Epithelial cell of proximal tubule (primary cell): ENCODE measurements at regions not wholly inside any gene's neighbourhood (a gene's known extent, or its start where the extent isn't known, plus 50 kb on each side); places are given as distances from the start of the nearest gene placed in this dataset.

ENCODE experiments used
- DNase-seq: peaks from one replicate; pipeline ENCODE4 v3.0.0-alpha.2; 2011; ENCODE audit warnings: low read depth
- H3K4me3 ChIP-seq: 2 replicates; pipeline ENCODE4 v1.5.1; 2011; ENCODE audit warnings: low read depth, mild to moderate bottlenecking, low read length
- TF ChIP-seq, protein P1 (sequence below): conservative IDR thresholded peaks from 2 replicates; pipeline ENCODE4 v1.5.1; 2012; ENCODE audit warnings: low read depth, mild to moderate bottlenecking, low read length

- no peak for DNase-seq
- TF ChIP-seq, protein P1, sequence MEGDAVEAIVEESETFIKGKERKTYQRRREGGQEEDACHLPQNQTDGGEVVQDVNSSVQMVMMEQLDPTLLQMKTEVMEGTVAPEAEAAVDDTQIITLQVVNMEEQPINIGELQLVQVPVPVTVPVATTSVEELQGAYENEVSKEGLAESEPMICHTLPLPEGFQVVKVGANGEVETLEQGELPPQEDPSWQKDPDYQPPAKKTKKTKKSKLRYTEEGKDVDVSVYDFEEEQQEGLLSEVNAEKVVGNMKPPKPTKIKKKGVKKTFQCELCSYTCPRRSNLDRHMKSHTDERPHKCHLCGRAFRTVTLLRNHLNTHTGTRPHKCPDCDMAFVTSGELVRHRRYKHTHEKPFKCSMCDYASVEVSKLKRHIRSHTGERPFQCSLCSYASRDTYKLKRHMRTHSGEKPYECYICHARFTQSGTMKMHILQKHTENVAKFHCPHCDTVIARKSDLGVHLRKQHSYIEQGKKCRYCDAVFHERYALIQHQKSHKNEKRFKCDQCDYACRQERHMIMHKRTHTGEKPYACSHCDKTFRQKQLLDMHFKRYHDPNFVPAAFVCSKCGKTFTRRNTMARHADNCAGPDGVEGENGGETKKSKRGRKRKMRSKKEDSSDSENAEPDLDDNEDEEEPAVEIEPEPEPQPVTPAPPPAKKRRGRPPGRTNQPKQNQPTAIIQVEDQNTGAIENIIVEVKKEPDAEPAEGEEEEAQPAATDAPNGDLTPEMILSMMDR = no peak
- no peak overlapping the region for H3K4me3 ChIP-seq
These were observed 158.6 kb downstream of the TXNL1 start for GRCh38 chr18:56479841-56480240.

- DNase-seq = no peak
These were observed 163.1 kb downstream of the TXNL1 start for GRCh38 chr18:56475250-56475649.

GRCh38 chr18:56473400-56474024, 164.9 kb downstream of the TXNL1 start:
- no peak overlapping the region for H3K4me3 ChIP-seq
- no peak for DNase-seq
- TF ChIP-seq, protein P1 = no peak

More at GRCh38 chr18:56475250-56475649, 163.1 kb downstream of the TXNL1 start:
- H3K4me3 ChIP-seq = no peak overlapping the region
- TF ChIP-seq, protein P1 = no peak

GRCh38 chr18:56470406-56471351, 167.7 kb downstream of the TXNL1 start:
- H3K4me3 ChIP-seq = no peak overlapping the region
- DNase-seq = no peak
- TF ChIP-seq, protein P1 = no peak

DNA sequence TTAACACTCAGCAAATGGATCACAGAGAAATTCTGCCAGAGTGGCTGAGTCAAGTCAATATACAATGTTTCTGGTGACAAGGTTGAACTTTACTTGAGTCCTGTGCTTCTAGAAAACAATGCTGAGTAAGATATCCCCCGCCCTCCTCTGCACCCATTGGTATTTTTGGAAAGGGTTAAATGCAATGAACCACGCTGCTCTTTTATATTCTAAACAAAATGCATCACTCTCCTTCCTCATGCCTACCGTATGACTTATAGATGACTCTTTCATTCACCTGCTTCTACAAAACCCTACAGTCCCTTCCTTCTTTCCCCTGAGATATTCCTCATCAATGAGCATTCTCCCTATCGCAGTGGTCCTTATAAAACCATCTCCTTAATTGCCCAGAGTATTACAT, 168.8 kb downstream of the TXNL1 start:
- no peak for DNase-seq
- H3K4me3 ChIP-seq = no peak overlapping the region
- TF ChIP-seq, protein P1 = no peak

DNA sequence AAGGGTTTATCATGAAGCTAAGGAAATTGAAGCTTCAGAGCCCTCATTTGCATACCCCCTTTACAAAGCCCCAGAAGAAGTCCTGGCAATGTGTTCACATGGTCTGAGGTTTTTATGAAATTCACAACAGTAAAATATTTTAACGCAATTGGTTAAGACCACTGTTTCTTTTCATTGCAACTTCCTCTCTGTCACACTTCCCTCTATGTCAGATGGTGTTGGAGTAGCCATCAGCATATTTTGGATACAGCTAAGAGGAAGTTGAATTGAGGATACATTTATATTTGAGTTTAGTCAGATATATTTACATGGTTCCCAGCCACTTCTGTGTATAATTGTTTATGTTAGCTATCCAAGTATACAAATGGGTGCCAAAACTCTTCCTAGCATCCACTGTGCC, 170.0 kb downstream of the TXNL1 start:
- DNase-seq = no peak
- TF ChIP-seq, protein P1 = no peak

DNA sequence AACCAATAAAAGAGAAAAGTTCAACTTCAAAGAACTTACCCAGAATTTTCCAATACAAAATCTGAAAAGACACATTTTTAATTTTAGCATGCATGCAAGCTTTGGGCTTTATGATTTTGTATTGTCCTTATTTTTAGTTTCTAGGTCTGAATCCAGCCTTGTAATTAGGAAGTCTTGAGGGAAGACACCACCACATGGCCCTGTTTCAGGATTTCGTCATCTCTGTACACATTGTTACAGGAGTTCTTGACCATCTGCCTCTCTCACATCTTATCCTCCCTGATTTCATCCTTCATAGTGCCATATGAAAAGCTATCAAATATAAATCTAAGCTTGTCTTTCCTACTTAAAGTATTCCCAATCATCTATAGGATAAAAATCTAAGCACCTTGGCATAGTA, 176.1 kb downstream of the TXNL1 start:
- H3K4me3 ChIP-seq = no peak overlapping the region
- no peak for DNase-seq
- TF ChIP-seq, protein P1 = no peak

More for the DNA sequence above, 170.0 kb downstream of the TXNL1 start:
- no peak overlapping the region for H3K4me3 ChIP-seq
